ENCODE measurements at regions not wholly inside any gene's neighbourhood (a gene's known extent, or its start where the extent isn't known, plus 50 kb on each side); places are given as distances from the start of the nearest gene placed in this dataset.
A peak's percentile ranks its signal among the peaks of the same experiment; 100 is the strongest.

DNA sequence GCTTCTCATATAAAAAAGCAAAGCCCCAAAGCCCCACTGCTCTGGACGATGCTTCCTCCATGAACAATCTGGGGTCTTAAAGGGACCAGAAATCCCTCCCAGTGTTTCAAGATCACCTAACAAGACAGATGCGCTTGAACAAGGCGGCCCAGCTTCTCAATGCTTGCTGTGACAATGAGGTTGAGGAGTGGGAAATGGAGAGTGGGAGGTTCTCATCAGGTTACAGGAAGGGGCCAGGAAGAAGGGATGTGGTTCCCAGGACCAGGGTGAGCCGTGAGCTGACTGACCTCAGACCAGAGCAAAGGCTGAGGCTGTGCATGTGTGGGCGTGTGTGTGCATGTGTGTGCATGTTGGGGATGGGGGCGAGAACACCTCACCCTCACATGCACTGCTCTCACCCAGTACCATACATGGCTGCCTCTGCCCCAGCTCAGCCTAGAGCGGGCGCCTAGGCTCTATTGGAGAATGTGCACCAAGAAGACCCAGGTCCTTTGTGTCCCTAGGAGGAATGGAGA is 220.8 kb upstream of the GPR26 start:
- DNase-seq, result no peak
- intact Hi-C loops (cut with DNase I; ENCODE audit: low total_unique reads), result no loop called here
- Histone ChIP-seq H3K4me1 (no peaks in the 10 kb centered on the region), H3K4me3 (no peak overlapping the region), H3K36me3 (no peaks in the 10 kb centered on the region), H3K27me3 (peaks cover 0 to 2% of the 10 kb centered on the region in 2 donors), H3K9me3 (no peaks in the 10 kb centered on the region), H3K27ac (no peak overlapping the region)
- TF ChIP-seq, protein P1, sequence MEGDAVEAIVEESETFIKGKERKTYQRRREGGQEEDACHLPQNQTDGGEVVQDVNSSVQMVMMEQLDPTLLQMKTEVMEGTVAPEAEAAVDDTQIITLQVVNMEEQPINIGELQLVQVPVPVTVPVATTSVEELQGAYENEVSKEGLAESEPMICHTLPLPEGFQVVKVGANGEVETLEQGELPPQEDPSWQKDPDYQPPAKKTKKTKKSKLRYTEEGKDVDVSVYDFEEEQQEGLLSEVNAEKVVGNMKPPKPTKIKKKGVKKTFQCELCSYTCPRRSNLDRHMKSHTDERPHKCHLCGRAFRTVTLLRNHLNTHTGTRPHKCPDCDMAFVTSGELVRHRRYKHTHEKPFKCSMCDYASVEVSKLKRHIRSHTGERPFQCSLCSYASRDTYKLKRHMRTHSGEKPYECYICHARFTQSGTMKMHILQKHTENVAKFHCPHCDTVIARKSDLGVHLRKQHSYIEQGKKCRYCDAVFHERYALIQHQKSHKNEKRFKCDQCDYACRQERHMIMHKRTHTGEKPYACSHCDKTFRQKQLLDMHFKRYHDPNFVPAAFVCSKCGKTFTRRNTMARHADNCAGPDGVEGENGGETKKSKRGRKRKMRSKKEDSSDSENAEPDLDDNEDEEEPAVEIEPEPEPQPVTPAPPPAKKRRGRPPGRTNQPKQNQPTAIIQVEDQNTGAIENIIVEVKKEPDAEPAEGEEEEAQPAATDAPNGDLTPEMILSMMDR (IDR thresholded peaks at IDR 0.05), result no peak

DNA sequence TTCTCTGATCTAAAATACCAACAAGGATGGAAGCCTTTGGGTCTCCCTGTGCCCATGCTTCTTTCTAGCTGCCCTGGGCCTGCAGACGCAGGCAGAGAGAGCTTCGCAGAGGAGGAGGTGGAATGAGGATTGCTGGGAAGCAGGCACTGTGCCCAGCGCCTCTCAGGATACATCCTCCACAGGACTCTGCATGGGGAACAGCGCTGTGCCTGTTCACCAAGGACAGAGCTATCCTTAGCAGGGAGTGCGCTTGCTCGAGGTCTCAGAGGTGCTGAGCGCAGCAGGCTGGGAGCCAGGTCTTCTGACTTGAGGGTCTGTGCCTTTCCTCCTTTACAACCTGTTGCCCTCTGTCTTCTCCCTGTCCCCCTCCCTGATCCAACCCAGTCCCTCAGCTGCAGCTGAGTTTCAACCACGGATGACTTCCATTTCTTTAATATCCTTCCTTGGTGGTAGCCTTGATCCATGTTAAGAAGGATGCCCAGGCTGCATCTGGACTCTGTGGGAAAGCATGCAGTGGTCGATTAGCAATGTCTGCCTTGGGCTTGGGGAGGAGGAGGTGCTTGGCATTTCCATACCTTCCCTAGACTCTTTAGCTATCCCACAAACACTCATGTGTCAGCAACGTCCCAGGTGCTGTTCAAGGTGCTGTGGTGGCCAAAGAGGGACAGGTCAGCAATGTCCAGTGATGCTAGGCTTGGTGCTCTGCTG is 219.6 kb upstream of the GPR26 start:
- TF ChIP-seq, protein P1 (IDR thresholded peaks at IDR 0.05), result no peak
- H3K4me3 ChIP-seq, result no peak overlapping the region
- H3K4me1 ChIP-seq, result no peaks in the 10 kb centered on the region
- peaks cover 0 to 4% of the 10 kb centered on the region in 2 donors for H3K27me3 ChIP-seq
- no peak overlapping the region for H3K27ac ChIP-seq
- H3K36me3 ChIP-seq, result no peaks in the 10 kb centered on the region
- no peak for DNase-seq
- intact Hi-C loops (cut with DNase I; ENCODE audit: low total_unique reads), result no loop called here
- no peaks in the 10 kb centered on the region for H3K9me3 ChIP-seq

DNA sequence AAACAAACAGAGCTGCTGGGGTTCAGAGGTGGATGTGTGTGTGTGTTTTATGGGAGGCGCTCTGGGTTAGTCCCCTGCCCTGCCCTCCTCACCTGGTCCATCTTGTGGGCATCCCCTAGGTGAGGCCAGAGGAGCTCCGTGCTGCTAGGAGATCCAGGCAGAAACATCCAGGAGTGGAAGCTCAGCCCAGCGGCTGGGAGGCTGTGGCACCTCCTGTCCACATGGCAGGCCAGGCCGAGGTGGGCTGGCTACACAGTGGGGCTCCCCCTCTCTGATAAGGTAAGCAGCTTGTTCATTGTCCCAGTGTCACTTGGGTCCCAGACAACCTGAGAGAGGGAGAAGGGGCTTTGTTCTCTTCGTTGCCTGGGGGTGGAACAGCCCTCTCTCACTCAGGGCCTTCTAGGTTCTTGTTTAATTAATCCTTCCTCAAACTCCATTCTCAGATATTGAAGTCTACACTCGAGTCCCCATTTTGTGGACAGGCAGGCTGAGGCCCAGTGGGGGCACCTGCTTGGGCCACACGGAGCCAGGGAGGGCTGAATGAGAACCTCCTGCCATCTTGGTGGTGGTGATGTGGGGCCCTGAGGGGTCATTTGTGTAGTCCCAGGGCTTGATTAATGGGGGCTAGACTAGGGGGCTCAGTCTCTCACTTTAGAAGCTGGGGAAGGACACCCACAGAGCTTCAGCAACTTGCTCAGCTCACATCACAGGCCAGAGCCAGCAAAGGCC is 216.8 kb upstream of the GPR26 start:
- Histone ChIP-seq H3K4me1 (no peaks in the 10 kb centered on the region), H3K9me3 (no peaks in the 10 kb centered on the region), H3K4me3 (no peak overlapping the region), H3K27me3 (peaks cover 0 to 4% of the 10 kb centered on the region in 2 donors), H3K27ac (no peak overlapping the region), H3K36me3 (no peaks in the 10 kb centered on the region)
- no peak for DNase-seq
- TF ChIP-seq, protein P1 (IDR thresholded peaks at IDR 0.05), result no peak
- intact Hi-C loops (cut with DNase I; ENCODE audit: low total_unique reads), result no loop called here

DNA sequence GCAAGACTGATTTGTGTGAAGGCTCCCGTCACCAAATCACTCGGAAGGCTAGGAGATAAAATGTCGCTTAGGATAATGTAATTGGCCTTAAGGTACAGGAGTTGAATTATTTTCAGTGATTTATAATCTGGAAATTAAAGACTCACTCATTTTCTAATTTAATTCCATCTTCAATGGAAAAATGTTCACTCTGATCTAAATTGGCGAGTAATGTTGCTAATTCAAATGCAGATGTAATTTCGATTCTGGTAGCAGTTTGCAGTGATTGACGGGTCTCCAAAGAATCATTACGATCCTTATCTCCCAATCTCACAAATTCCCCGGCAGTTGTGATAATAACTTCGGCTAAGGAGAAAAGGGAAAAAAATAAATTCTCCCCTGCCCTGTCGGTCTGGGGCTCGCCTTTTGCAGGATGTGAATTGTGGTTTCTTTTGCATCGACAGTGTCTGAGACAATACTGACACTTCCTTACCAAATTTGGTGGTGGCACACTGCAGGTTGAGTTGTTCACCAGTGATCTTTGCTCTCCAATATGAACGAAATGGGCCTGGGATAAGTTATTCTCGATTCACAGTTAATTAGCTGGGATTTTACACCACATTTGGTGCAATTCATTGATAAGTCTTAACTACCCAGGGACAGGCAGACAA is 215.1 kb upstream of the GPR26 start:
- Histone ChIP-seq H3K36me3 (no peaks in the 10 kb centered on the region), H3K27ac (no peak overlapping the region)
- peak in 1 of 2 donors; percentile 17 for DNase-seq

DNA sequence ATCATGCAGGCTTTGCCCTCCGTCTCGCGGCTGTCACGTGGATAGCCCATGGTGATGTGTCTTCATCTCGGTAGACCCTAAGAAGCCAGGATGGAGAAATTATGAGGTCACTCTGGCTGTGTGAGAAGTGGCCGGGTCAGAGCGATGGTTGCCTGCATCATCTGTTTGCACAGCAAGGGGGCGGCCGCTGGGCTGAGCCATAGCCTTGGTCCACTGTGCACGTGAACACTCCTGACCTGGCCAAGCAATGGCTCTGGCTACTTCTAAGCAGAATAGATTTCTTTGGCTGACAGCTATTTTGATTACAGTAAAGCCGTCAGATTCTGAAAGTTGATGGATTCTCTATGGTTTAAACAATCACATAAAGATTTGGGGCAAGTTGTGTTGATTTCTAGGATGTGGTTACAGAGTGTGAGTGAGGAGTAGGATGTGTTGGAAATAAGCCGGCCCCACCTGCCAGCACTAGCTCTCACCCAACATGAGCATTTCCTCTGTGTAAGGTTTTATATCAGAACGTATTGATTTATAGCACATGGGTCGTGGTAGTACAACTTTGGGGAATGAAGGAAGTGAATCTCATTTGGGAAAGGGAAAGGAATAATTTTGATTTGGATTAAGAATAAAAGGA is 214.4 kb upstream of the GPR26 start:
- Histone ChIP-seq H3K9me3 (no peaks in the 10 kb centered on the region), H3K27ac (no peak overlapping the region), H3K27me3 (peaks cover 0 to 7% of the 10 kb centered on the region in 2 donors), H3K4me3 (no peak overlapping the region), H3K4me1 (no peaks in the 10 kb centered on the region), H3K36me3 (no peaks in the 10 kb centered on the region)
- TF ChIP-seq, protein P1 (IDR thresholded peaks at IDR 0.05), result no peak
- DNase-seq, result peak in 1 of 2 donors; percentile 32
- intact Hi-C loops (cut with DNase I; ENCODE audit: low total_unique reads), result no loop called here

More for the DNA sequence above, 215.1 kb upstream of the GPR26 start:
- Histone ChIP-seq H3K9me3 (no peaks in the 10 kb centered on the region), H3K27me3 (peaks cover 0 to 4% of the 10 kb centered on the region in 2 donors), H3K4me3 (no peak overlapping the region), H3K4me1 (no peaks in the 10 kb centered on the region)
- TF ChIP-seq, protein P1 (IDR thresholded peaks at IDR 0.05), result no peak
- intact Hi-C loops (cut with DNase I; ENCODE audit: low total_unique reads), result no loop called here

All from tibial artery (tissue), 4 donors.